Karpas-422 (cell line): ENCODE measurements at regions not wholly inside any gene's neighbourhood (a gene's known extent, or its start where the extent isn't known, plus 50 kb on each side); places are given as distances from the start of the nearest gene placed in this dataset.
"Not testable (repeated sequence)": the region's sequence is repeated elsewhere in the genome, so short reads cannot be mapped to it uniquely, and the experiment has no call there.

Experiments used
- DNase-seq: peaks from one replicate; pipeline ENCODE4 v3.0.0-alpha.2; 2015
- H2AFZ ChIP-seq: fragments of 200-600 bp; sonication (generic); 2 replicates; pipeline ENCODE4 v1.6.1; 2014; ENCODE audit warnings: antibody characterized with exemption, low read length, mixed read lengths
- H3K27ac ChIP-seq: fragments of 200-600 bp; sonication (generic); 2 replicates; pipeline ENCODE4 v1.5.1; 2014; ENCODE audit warnings: mild to moderate bottlenecking, low read length, moderate library complexity
- H3K27me3 ChIP-seq: fragments of 200-600 bp; sonication (generic); 2 replicates; pipeline ENCODE4 v1.6.1; 2014; ENCODE audit warnings: low read length, mixed read lengths
- H3K36me3 ChIP-seq: fragments of 200-600 bp; sonication (generic); 2 replicates; pipeline ENCODE4 v1.6.1; 2014; ENCODE audit warnings: low read length, mixed read lengths; ENCODE audit not compliant: insufficient read depth
- H3K4me1 ChIP-seq: fragments of 200-600 bp; sonication (generic); 2 replicates; pipeline ENCODE4 v1.6.1; 2014; ENCODE audit warnings: mild to moderate bottlenecking, low read length, mixed read lengths
- H3K4me2 ChIP-seq: fragments of 200-600 bp; sonication (generic); 2 replicates; pipeline ENCODE4 v1.6.1; 2014; ENCODE audit warnings: low read length, low read depth, mild to moderate bottlenecking; ENCODE audit not compliant: poor library complexity, severe bottlenecking
- H3K4me3 ChIP-seq: fragments of 200-600 bp; sonication (generic); 2 replicates; pipeline ENCODE4 v1.5.1; 2014; ENCODE audit warnings: mild to moderate bottlenecking, antibody characterized with exemption, low read length, mixed read lengths
- H3K79me2 ChIP-seq: fragments of 200-600 bp; sonication (generic); 2 replicates; pipeline ENCODE4 v1.6.1; 2014; ENCODE audit warnings: mild to moderate bottlenecking, low read length, mixed read lengths
- H3K9ac ChIP-seq: fragments of 200-600 bp; sonication (generic); 2 replicates; pipeline ENCODE4 v1.6.0; 2014; ENCODE audit warnings: low read length
- H3K9me2 ChIP-seq: fragments of 200-600 bp; sonication (generic), shearing (Covaris generic); replicated peaks from 2 replicates; pipeline ENCODE4 v1.6.0; 2014; ENCODE audit warnings: mild to moderate bottlenecking, low read length, moderate library complexity; ENCODE audit not compliant: insufficient read depth
- H3K9me3 ChIP-seq: fragments of 300-700, 200-600 bp; sonication (generic); 2 replicates; pipeline ENCODE4 v1.6.1; 2014; ENCODE audit warnings: low read length, mixed read lengths
- H4K20me1 ChIP-seq: fragments of 200-600 bp; sonication (generic); 2 replicates; pipeline ENCODE4 v1.6.1; 2014; ENCODE audit warnings: mild to moderate bottlenecking, antibody characterized with exemption, low read length, low read depth; ENCODE audit not compliant: insufficient read depth

DNA sequence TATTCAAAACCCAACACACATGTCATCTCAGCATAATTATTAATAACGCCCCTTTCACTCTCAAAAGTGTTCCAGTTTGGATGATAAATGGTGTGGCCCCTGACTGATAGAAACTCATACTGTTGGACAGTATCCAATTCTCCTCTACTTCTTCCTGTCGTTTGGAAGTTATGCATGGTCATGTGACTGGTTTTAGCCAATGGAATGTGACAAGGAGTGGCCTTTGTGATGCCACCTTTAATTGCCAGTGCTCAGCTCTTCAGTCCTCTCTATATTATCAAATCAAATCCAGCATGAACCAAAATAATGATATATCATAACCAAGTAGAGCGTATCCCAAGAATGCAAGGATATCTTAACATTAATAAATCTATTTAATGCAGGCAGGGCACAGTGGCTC lies 117.8 kb upstream of the SPIN1 start:
- no peaks in the 10 kb centered on the region for H3K9me2 ChIP-seq
- no peaks in the 10 kb centered on the region for H3K9me3 ChIP-seq
- no peak overlapping the region for H3K27ac ChIP-seq
- no peak for DNase-seq
- no peaks in the 10 kb centered on the region for H4K20me1 ChIP-seq
- peaks cover 6% of the 10 kb centered on the region for H3K4me1 ChIP-seq
- no peaks in the 10 kb centered on the region for H3K36me3 ChIP-seq
- H3K4me3 ChIP-seq: no peak overlapping the region
- no peak overlapping the region for H3K4me2 ChIP-seq
- H2AFZ ChIP-seq: no peak overlapping the region
- no peak overlapping the region for H3K9ac ChIP-seq
- no peaks in the 10 kb centered on the region for H3K27me3 ChIP-seq
- H3K79me2 ChIP-seq: no peaks in the 10 kb centered on the region

DNA sequence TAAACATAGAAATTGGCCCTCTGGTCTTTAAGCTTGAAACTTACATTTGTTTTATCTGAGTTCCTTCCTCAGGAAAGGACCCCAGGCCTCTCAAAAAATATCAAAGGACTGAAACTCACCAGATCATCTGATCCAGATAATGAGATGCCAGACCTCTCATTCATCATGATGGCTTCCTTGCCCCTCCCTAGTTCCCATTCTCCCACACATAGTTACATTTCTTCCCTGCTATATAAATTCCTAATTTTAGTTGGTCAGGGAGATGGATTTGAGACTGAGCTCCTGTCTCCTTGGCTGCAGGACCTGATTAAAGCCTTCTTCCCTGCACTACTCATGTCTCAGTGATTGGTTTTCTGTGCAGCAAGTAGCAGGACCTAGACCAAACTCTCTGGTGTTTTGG lies 119.4 kb upstream of the SPIN1 start:
- Histone ChIP-seq H3K9me3 (no peaks in the 10 kb centered on the region), H3K9me2 (no peaks in the 10 kb centered on the region), H3K9ac (no peak overlapping the region), H3K79me2 (no peaks in the 10 kb centered on the region), H3K36me3 (no peaks in the 10 kb centered on the region), H2AFZ (no peak overlapping the region), H3K4me3 (no peak overlapping the region), H3K27ac (no peak overlapping the region), H3K27me3 (no peaks in the 10 kb centered on the region), H4K20me1 (no peaks in the 10 kb centered on the region), H3K4me1 (peaks cover 6% of the 10 kb centered on the region), H3K4me2 (no peak overlapping the region)
- no peak for DNase-seq

DNA sequence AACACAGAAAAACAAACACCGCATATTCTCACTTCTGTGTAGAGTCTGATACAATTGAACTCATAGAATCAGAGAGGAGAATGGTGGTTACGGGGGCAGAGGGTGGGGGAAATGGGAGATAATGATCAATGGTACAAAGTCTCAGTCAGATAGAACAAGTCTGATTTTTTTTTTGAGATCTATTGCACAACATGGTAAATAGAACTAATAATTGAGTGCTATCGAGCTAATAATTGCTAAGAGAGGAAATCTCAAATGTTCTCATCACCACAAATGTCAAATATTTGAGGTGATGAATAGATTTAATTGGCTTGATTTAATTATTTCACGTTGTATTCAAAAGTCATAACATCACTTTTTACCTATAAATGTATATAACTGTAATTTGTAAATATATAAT lies 121.0 kb upstream of the SPIN1 start:
- no peaks in the 10 kb centered on the region for H3K79me2 ChIP-seq
- no peak overlapping the region for H2AFZ ChIP-seq
- no peak overlapping the region for H3K4me2 ChIP-seq
- DNase-seq: no peak
- no peaks in the 10 kb centered on the region for H3K36me3 ChIP-seq
- no peak overlapping the region for H3K9ac ChIP-seq
- no peak overlapping the region for H3K4me3 ChIP-seq
- H3K27ac ChIP-seq: no peak overlapping the region
- no peaks in the 10 kb centered on the region for H4K20me1 ChIP-seq
- H3K9me3 ChIP-seq: no peaks in the 10 kb centered on the region
- no peaks in the 10 kb centered on the region for H3K9me2 ChIP-seq
- H3K4me1 ChIP-seq: peaks cover 6% of the 10 kb centered on the region
- no peaks in the 10 kb centered on the region for H3K27me3 ChIP-seq

DNA sequence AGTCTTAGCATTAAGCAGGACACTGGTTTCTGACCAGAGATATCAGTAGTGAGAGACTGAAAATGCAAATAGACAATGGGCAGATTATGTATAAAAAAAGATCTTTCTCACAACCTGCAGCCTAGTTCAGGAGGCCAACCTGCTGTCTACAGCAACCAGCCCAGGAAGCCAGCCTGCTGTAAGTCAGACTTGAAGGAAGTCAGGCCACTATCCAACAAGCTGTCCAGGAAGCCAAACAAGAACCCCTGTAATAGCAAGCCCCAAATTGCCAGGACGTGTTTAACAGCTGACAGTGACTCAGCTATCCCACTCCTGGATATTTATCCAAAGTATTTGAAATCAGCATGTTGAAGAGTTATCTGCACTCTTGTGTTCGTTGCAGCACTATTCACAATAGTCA lies 121.8 kb upstream of the SPIN1 start:
- Histone ChIP-seq H3K4me1 (peaks cover 6% of the 10 kb centered on the region), H3K4me3 (no peak overlapping the region), H3K27me3 (no peaks in the 10 kb centered on the region), H2AFZ (no peak overlapping the region), H3K9me2 (no peaks in the 10 kb centered on the region), H4K20me1 (no peaks in the 10 kb centered on the region), H3K27ac (no peak overlapping the region), H3K79me2 (no peaks in the 10 kb centered on the region), H3K9me3 (no peaks in the 10 kb centered on the region), H3K9ac (no peak overlapping the region), H3K4me2 (peak overlapping the region; percentile 27), H3K36me3 (no peaks in the 10 kb centered on the region)
- DNase-seq: no peak

DNA sequence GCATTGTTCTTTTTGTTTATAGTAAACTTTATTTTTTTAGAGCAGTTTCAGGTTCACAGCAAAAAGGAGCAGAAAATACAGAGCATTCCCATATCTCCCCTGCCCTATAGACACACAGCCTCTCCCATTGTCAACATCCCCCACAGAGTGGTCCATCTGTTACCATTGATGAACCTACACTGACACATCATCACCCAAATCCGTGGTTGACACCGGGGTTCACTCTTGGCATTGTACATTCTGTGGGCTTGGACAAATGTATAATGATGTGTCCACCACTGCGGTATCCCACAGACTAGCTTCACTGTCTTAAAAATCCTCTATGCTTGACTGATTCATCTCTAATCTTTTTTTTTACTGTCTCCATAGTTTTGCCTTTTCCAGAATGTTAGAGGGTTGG lies 120.7 kb upstream of the SPATA31C2 start:
- Histone ChIP-seq H2AFZ (no peak overlapping the region), H3K9me2 (no peaks in the 10 kb centered on the region), H3K36me3 (no peaks in the 10 kb centered on the region), H3K79me2 (no peaks in the 10 kb centered on the region), H3K4me3 (no peak overlapping the region), H3K9me3 (no peaks in the 10 kb centered on the region), H3K27ac (no peak overlapping the region), H3K27me3 (0 out of 2 replicates have a peak, but pooled peaks cover 3% of the 10 kb centered on the region), H3K4me1 (no peaks in the 10 kb centered on the region), H3K9ac (no peak overlapping the region), H4K20me1 (no peaks in the 10 kb centered on the region), H3K4me2 (no peak overlapping the region)
- DNase-seq: no peak

- no peaks in the 10 kb centered on the region for H3K79me2 ChIP-seq
- H3K27me3 ChIP-seq: peaks cover 3% of the 10 kb centered on the region; the same call in 1 of the 2 replicates
Measured at GRCh38 chr9:88258601-88259000, 120.3 kb upstream of the SPATA31C2 start.

DNA sequence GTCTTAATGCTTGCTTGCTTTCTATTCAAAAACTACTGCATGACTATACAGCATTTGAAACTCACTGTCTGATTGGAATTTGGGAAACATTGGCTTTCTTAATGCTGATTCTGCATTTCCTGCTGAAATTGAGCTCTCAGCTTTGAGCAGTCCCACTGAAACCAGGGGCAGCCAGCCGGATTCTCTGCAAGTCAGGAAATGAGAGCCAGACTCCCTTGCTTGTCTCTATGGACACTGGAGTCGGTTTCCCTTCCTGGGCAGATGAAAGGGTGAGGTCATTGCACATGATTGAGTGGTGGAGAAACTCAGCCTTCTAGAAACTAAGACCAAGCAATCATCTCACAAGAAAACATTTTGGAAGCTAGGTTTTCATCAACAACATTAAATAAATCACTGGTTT lies 119.7 kb upstream of the SPATA31C2 start:
- no peaks in the 10 kb centered on the region for H3K36me3 ChIP-seq
- no peak overlapping the region for H3K4me2 ChIP-seq
- H3K27ac ChIP-seq: no peak overlapping the region
- no peaks in the 10 kb centered on the region for H3K9me2 ChIP-seq
- H2AFZ ChIP-seq: no peak overlapping the region
- no peaks in the 10 kb centered on the region for H3K79me2 ChIP-seq
- no peak overlapping the region for H3K9ac ChIP-seq
- H3K4me3 ChIP-seq: no peak overlapping the region
- H4K20me1 ChIP-seq: no peaks in the 10 kb centered on the region
- peaks cover 3% of the 10 kb centered on the region; the same call in 1 of the 2 replicates for H3K27me3 ChIP-seq
- peak; percentile 21 for DNase-seq
- no peaks in the 10 kb centered on the region; the same call in 1 of the 2 replicates for H3K9me3 ChIP-seq
- no peaks in the 10 kb centered on the region for H3K4me1 ChIP-seq

More at GRCh38 chr9:88258601-88259000, 120.3 kb upstream of the SPATA31C2 start:
- H3K27ac ChIP-seq: no peak overlapping the region
- H3K36me3 ChIP-seq: no peaks in the 10 kb centered on the region
- no peaks in the 10 kb centered on the region for H3K9me2 ChIP-seq
- no peaks in the 10 kb centered on the region for H3K4me1 ChIP-seq
- H3K9ac ChIP-seq: no peak overlapping the region
- H3K4me3 ChIP-seq: no peak overlapping the region
- no peak overlapping the region for H2AFZ ChIP-seq
- no peak for DNase-seq
- H3K9me3 ChIP-seq: no peaks in the 10 kb centered on the region
- no peak overlapping the region for H3K4me2 ChIP-seq
- no peaks in the 10 kb centered on the region for H4K20me1 ChIP-seq

GRCh38 chr9:88256216-88256615 lies 117.9 kb upstream of the SPATA31C2 start:
- H2AFZ ChIP-seq: no peak overlapping the region
- peaks cover 3% of the 10 kb centered on the region; the same call in 1 of the 2 replicates for H3K27me3 ChIP-seq
- H3K4me2 ChIP-seq: no peak overlapping the region
- no peaks in the 10 kb centered on the region for H3K9me2 ChIP-seq
- H3K36me3 ChIP-seq: no peaks in the 10 kb centered on the region
- peaks cover 7% of the 10 kb centered on the region for H3K9me3 ChIP-seq
- H3K27ac ChIP-seq: no peak overlapping the region
- DNase-seq: peak; percentile 20
- H4K20me1 ChIP-seq: no peaks in the 10 kb centered on the region
- H3K4me3 ChIP-seq: no peak overlapping the region
- no peaks in the 10 kb centered on the region for H3K79me2 ChIP-seq
- no peaks in the 10 kb centered on the region for H3K4me1 ChIP-seq
- no peak overlapping the region for H3K9ac ChIP-seq

DNA sequence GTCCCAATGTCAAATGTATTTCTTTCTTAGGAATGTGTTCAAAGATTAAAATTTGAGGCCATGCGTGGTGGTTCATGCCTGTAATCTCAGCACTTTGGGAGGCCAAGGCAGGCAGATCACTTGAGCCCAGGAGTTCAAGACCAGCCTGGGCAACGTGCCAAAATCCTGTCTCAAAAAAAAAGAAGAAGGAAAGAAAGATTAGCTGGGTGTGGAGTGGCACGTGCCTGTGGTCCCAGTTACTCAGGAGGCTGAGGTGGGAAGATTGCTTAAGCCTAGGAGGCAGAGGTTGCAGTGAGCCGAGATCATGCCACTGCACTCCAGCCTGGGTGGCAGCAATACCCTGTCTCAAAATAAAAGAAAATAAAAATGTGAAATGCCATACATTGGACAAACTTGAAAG lies 117.5 kb upstream of the SPATA31C2 start:
- H3K27me3 ChIP-seq, H3K9me3 ChIP-seq, H3K4me3 ChIP-seq, H3K79me2 ChIP-seq, H4K20me1 ChIP-seq, H3K9me2 ChIP-seq, H2AFZ ChIP-seq, H3K4me2 ChIP-seq, H3K27ac ChIP-seq, H3K4me1 ChIP-seq, H3K36me3 ChIP-seq, H3K9ac ChIP-seq: not testable (repeated sequence)
- peak; percentile 6 for DNase-seq
